ENCODE measurements at regions not wholly inside any gene's neighbourhood (a gene's known extent, or its start where the extent isn't known, plus 50 kb on each side); places are given as distances from the start of the nearest gene placed in this dataset.

DNA sequence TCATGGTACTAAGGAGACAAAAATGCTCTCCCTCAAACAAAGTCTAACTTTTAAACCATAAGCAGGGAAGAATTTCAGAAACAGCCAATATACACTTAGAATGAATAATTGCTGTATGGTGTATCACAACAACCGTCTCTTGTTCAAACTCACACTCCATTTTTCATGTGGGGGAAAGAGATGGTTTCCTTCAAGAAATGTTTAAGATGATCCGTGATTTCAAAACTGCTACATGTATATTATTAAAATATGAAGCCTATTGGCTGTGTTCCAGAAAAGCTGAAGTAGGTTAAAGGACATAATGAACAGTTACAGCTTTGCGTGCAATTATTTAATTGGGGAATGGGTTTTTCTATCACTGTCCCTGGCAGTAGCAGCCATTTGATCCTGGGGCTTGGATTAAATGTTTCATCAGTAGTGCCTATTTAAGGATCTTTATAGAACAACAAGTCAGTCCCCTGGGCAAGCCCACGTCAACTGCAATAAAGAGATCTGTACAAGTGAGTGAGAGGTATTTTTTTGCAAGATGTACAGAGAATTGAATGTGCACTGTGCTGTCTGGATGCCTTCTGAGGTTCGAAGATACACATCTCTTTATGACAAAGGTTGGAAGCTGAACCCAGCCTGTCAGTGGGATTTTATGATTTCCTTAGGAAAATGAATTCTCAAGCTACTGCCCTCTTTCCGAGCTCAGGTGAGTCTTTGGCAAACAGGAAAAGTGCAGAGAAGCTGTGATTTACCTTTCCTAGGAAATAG, 337.2 kb upstream of the RARB start:
- ChIA-PET POLR2A (no interaction called here), CTCF (interaction anchor here (1.4 kb wide), 1 partner anchor 9 kb away, joined by 4 read pairs; no protein-coding TSS in a partner anchor)
- DNase-seq (ENCODE audit: low read depth, low spot score) = no peak
- no peak overlapping the region for H3K4me3 ChIP-seq (ENCODE audit: low read depth, low read length)
- TF ChIP-seq, protein P1, sequence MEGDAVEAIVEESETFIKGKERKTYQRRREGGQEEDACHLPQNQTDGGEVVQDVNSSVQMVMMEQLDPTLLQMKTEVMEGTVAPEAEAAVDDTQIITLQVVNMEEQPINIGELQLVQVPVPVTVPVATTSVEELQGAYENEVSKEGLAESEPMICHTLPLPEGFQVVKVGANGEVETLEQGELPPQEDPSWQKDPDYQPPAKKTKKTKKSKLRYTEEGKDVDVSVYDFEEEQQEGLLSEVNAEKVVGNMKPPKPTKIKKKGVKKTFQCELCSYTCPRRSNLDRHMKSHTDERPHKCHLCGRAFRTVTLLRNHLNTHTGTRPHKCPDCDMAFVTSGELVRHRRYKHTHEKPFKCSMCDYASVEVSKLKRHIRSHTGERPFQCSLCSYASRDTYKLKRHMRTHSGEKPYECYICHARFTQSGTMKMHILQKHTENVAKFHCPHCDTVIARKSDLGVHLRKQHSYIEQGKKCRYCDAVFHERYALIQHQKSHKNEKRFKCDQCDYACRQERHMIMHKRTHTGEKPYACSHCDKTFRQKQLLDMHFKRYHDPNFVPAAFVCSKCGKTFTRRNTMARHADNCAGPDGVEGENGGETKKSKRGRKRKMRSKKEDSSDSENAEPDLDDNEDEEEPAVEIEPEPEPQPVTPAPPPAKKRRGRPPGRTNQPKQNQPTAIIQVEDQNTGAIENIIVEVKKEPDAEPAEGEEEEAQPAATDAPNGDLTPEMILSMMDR (IDR thresholded peaks at IDR 0.05; ENCODE audit: insufficient read depth, low read length, missing control alignments) = no peak

DNA sequence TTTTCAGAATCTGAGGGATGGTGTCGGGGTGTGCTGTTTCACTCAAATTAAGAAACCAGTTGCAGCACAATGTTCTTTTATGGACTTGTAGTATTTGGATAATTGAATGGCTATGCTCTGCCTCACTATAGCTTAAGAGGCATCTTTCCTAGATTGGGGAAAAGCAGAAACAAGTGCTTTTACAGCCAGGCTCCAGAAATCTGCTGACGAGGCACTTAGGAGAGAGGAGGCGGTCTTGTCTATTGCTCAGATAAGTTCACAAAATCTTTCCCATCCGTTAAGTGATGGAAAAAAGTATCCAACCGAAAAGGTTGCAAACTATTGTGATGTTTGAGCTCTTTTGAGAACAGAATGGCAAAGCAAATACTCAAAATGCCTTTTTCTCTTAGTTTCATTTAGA, 336.1 kb upstream of the RARB start:
- POLR2A ChIA-PET = no interaction called here

DNA sequence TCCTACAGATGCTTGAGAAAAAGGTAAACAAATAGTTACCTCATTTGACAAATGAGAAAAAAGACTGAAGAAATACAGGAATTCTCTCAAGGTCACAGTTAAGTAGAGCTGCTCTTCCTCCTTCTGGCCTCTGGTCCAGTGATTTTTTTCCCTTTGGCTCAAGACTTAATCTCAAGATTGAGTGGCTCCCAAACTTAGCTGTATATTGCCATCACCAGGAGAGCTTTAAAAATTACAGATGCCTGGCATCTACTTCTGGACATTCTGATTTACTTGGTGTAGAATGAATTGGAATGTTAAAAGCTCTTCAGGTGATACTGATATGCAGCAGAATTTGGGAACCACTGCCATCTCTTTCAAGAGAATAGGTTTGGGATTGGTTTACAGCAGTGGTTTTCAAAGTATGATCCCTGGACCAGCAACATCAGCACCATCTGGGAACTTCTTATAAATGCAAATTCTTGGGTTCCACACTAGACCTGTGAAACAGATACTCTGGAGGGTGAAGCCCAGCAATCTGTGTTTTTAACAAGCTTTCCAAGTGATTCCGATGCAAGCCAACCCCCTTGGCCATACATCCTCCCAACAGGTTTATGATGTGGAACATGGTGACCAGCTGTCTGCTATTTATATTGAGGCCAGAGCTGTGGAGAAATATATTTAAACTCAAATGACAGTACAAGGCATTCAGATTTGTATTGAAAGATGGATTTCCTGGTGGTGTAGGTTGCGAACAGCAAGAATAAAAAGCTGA, 333.0 kb upstream of the RARB start:
- DNase-seq (ENCODE audit: low read depth, low spot score) = no peak
- ChIA-PET POLR2A (interaction anchor here (0.7 kb wide), 1 partner anchor 11 kb away, joined by 3 read pairs; no protein-coding TSS in a partner anchor), CTCF (interaction anchor here (0.9 to 3.8 kb wide), 10 partner anchors 9 to 498 kb away, joined by 3 to 19 read pairs (median 4); no protein-coding TSS in a partner anchor)
- TF ChIP-seq, protein P1 (IDR thresholded peaks at IDR 0.05; ENCODE audit: insufficient read depth, low read length, missing control alignments) = no peak
- no peak overlapping the region for H3K4me3 ChIP-seq (ENCODE audit: low read depth, low read length)

More for the DNA sequence above, 336.1 kb upstream of the RARB start:
- TF ChIP-seq, protein P1 (IDR thresholded peaks at IDR 0.05; ENCODE audit: insufficient read depth, low read length, missing control alignments) = no peak
- no peak overlapping the region for H3K4me3 ChIP-seq (ENCODE audit: low read depth, low read length)
- no peak for DNase-seq (ENCODE audit: low read depth, low spot score)
- CTCF ChIA-PET = interaction anchor here (1.4 kb wide), 1 partner anchor 10 kb away, joined by 4 read pairs; no protein-coding TSS in a partner anchor

DNA sequence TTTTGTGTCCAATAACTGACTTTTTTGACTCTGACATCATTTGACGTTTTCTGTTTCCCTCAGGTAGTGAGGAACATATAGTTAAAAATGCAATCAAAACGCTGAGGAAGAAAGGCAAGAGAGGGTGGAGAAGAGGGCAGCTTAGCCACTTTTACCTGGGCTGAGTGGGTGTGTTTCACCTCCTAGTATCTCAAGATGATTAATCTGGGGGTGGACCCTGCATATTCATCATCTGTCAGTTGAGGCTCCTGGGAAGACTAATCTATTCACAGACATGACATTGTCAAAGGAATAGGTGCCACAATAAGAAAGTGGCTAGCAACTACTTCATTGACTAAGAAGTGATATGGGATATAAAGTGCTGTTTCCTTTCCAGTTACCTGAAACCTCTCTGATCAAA, 331.5 kb upstream of the RARB start:
- no peak overlapping the region for H3K4me3 ChIP-seq (ENCODE audit: low read depth, low read length)
- POLR2A ChIA-PET = no interaction called here
- CTCF ChIA-PET = interaction anchor here (3.8 kb wide), 1 partner anchor 74 kb away, joined by 19 read pairs; no protein-coding TSS in a partner anchor
- TF ChIP-seq, protein P1 (IDR thresholded peaks at IDR 0.05; ENCODE audit: insufficient read depth, low read length, missing control alignments) = no peak
- DNase-seq (ENCODE audit: low read depth, low spot score) = no peak

GRCh38 chr3:25097023-25097422, 331.0 kb upstream of the RARB start:
- POLR2A ChIA-PET = no interaction called here
- no peak overlapping the region for H3K4me3 ChIP-seq (ENCODE audit: low read depth, low read length)
- no peak for DNase-seq (ENCODE audit: low read depth, low spot score)
- TF ChIP-seq, protein P1 (IDR thresholded peaks at IDR 0.05; ENCODE audit: insufficient read depth, low read length, missing control alignments) = no peak
- CTCF ChIA-PET = no interaction called here

GRCh38 chr3:25099666-25100065, 328.4 kb upstream of the RARB start:
- ChIA-PET POLR2A (no interaction called here), CTCF (no interaction called here)
- TF ChIP-seq, protein P1 (IDR thresholded peaks at IDR 0.05; ENCODE audit: insufficient read depth, low read length, missing control alignments) = no peak
- DNase-seq (ENCODE audit: low read depth, low spot score) = no peak
- no peak overlapping the region for H3K4me3 ChIP-seq (ENCODE audit: low read depth, low read length)

All from AG04449 (cell line).